ENCODE measurements at regions not wholly inside any gene's neighbourhood (a gene's known extent, or its start where the extent isn't known, plus 50 kb on each side); places are given as distances from the start of the nearest gene placed in this dataset.

GRCh38 chr16:52805559-52806168, 247.0 kb downstream of the CHD9NB start:
- no peak overlapping the region for H3K27ac ChIP-seq
- TF ChIP-seq ZFX (IDR thresholded peaks at IDR 0.05) (no peak), CTCF (conservative IDR thresholded peaks at IDR 0.05) (no peak)

DNA sequence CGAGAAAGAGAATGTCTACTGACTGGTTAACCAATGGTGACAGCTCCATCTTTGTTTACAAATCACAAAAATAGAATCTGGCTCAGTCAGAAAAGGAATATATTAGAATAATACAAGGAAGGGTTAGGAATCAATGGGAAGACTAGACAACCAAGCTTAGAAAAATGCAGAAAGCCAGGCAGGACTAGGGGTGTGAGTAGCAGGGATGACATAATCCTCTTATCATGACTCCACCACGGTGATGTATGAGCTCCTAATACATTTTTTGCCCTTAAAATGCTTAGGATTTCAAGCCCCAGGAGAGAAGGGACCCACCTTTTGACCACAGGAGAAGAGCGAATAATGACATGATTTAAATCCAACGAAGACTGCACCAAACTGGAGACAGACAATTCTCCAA, 252.3 kb downstream of the CHD9NB start:
- no peak overlapping the region for H3K27ac ChIP-seq
- no peak for TF ChIP-seq CTCF (conservative IDR thresholded peaks at IDR 0.05)
- no peak for TF ChIP-seq ZFX (IDR thresholded peaks at IDR 0.05)

- no peak overlapping the region for H3K27ac ChIP-seq
- TF ChIP-seq ZFX (IDR thresholded peaks at IDR 0.05) (no peak), CTCF (conservative IDR thresholded peaks at IDR 0.05) (no peak)
Observed at GRCh38 chr16:52799149-52799548, 252.2 kb upstream of the TOX3 start.

DNA sequence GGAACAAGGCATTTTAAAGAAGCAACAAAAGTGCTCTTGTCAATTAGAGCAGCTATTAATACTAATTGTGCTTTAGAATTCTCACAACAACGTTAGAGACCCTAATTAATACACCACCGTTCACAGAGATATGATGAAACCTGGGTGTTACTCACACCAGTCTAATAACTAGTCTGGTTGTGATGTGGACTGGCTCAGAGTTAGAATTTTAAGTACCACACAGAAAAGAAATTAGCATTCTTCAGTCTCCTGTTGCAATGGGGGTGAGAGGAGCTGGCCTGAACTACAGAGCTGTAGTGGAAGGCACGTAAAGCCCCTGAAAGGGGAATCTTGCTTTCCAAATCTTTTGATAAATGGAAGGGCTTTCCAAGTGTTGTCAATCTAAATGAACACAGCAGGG, 240.8 kb upstream of the TOX3 start:
- TF ChIP-seq CTCF (conservative IDR thresholded peaks at IDR 0.05): no peak
- no peak for TF ChIP-seq ZFX (IDR thresholded peaks at IDR 0.05)
- no peak overlapping the region for H3K27ac ChIP-seq

- H3K27ac ChIP-seq: no peak overlapping the region
- TF ChIP-seq CTCF (conservative IDR thresholded peaks at IDR 0.05): no peak
- no peak for TF ChIP-seq ZFX (IDR thresholded peaks at IDR 0.05)
Observed at GRCh38 chr16:52786091-52786490, 239.1 kb upstream of the TOX3 start.

DNA sequence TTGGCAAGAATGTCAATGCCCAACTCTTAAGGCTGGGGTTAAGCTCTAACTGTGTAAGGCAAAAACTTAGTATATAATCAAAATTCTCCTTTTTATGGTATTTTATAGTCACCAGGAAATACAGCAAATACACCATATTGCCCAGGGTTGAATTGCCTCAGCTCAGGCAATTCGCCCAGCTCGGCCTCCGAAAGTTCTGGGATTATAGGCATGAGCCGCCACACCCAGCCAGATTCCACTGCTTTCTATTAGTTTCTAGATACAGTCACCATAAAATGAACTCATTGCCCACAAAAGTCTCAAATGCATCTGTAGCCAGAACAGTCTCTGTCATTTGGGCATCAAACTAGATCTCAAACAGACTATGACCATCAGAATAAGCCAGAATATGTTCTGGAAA, 238.7 kb upstream of the TOX3 start:
- TF ChIP-seq ZFX (IDR thresholded peaks at IDR 0.05): no peak
- no peak for TF ChIP-seq CTCF (conservative IDR thresholded peaks at IDR 0.05)
- H3K27ac ChIP-seq: no peak overlapping the region

DNA sequence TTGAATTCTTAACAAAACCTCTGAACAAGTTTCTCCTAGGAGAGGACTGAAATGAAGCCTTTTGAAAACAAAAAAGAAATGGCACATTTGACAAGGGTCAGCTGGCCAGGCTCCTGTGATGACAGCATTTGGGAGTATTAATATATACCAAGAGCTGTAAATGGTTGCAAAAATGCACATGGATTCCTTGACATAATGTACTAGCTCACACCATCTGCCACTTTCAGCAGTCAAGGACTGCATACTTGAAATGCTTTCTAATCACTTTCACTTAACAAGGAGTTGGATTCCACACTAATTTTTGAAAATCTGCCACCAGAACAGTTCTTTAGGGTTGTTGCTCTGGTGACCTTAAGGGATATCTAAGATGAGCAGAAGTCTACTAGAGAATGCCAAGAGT, 236.7 kb upstream of the TOX3 start:
- no peak for TF ChIP-seq ZFX (IDR thresholded peaks at IDR 0.05)
- no peak for TF ChIP-seq CTCF (conservative IDR thresholded peaks at IDR 0.05)
- H3K27ac ChIP-seq: no peak overlapping the region

Measured in C4-2B (cell line).